ENCODE measurements at regions not wholly inside any gene's neighbourhood (a gene's known extent, or its start where the extent isn't known, plus 50 kb on each side); places are given as distances from the start of the nearest gene placed in this dataset.
"Not testable (repeated sequence)": the region's sequence is repeated elsewhere in the genome, so short reads cannot be mapped to it uniquely, and the experiment has no call there.

DNA sequence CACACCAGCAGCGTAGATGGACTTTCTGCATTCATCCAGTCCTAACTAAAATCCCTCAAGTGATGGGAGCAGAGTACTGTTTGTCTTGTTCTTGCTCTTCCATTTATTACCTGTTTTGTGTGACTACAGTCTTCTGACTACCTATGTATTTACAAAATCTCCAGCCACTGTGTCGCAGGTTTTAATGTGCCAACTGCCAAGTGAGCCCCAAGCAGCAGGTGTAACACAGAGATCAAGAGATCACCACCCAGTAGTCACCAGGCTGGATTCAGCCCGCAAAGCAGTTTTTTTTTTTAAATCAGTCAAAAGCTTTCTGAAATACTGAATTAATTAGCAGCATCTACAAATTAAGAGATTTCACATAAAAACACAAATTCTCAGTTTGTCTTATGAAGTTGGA, 724.1 kb upstream of the USP15 start:
- H3K4me3 ChIP-seq (ENCODE audit: low read depth, low read length) = no peak overlapping the region
- DNase-seq (ENCODE audit: low read depth) = no peak

- H3K4me3 ChIP-seq (ENCODE audit: low read depth, low read length) = no peak overlapping the region
- no peak for DNase-seq (ENCODE audit: low read depth)
Measured at GRCh38 chr12:61536525-61536924, 723.7 kb upstream of the USP15 start.

GRCh38 chr12:61538951-61539350, 721.3 kb upstream of the USP15 start:
- DNase-seq (ENCODE audit: low read depth) = no peak
- H3K4me3 ChIP-seq (ENCODE audit: low read depth, low read length) = no peak overlapping the region

- DNase-seq (ENCODE audit: low read depth) = no peak
- H3K4me3 ChIP-seq (ENCODE audit: low read depth, low read length) = no peak overlapping the region
Measured at GRCh38 chr12:61542551-61542950, 717.7 kb upstream of the USP15 start.

DNA sequence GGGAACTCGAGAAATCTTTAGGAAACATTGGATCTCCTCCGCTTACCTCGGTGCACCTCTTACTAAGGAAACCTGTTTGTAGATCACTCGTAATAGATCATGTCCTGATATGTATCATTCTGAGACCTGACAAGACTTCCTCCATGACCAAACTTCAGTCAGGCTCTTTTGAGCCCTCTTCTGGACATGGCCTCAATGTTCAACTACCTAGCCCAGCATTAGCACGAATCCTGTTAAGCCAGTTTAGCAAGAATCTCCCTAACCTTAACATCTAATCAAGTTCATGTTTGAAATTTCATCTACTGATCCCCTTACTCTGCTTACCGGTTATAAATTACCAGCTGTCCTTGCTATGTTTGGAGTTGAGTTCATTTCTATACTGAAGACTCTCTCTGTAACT, 713.9 kb upstream of the USP15 start:
- no peak for DNase-seq (ENCODE audit: low read depth)
- H3K4me3 ChIP-seq (ENCODE audit: low read depth, low read length) = no peak overlapping the region

- no peak overlapping the region for H3K4me3 ChIP-seq (ENCODE audit: low read depth, low read length)
- DNase-seq (ENCODE audit: low read depth) = no peak
Measured at GRCh38 chr12:61553091-61553490, 707.1 kb upstream of the USP15 start.

GRCh38 chr12:61554268-61555008, 705.8 kb upstream of the USP15 start:
- no peak for DNase-seq (ENCODE audit: low read depth)
- no peak overlapping the region for H3K4me3 ChIP-seq (ENCODE audit: low read depth, low read length)

DNA sequence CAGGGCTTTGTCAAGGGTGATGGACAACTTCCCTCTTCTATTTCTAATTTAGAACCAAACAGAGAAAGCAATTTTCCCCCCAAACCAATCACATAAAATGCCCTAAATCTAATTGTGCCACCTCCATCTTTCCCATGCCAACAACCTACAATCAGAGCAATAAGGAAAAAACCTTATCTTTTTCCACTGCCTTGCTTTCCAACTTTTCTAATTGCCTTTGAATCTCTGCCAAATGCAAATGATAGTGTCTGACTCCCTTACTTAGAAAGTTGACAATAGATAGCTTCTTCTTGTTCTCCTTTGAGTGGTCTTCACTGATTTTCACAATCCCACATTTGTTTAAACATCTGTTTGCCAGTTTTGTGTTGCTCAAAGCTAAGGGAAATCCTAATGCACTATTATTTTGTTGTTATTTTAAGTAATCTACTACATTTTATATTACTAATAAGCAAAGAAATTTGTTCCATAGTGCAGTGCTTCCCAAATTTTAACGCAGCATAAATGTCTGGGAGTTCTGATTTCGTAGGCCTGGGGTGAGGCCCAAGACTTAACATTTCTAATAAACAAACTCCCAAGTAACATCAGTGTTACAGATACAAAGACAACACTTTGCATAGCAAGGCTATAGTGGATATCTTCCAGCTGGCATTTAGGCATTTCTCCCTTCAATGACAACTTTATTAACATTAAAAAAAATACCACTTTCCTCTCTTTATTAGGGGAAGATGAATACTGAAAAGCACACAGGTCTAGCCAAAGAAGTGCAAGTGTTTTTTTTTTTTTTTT, 696.3 kb upstream of the USP15 start:
- no peak for DNase-seq (ENCODE audit: low read depth)
- no peak overlapping the region for H3K4me3 ChIP-seq (ENCODE audit: low read depth, low read length)

GRCh38 chr12:61564466-61564865, 695.7 kb upstream of the USP15 start:
- DNase-seq (ENCODE audit: low read depth) = no peak
- H3K4me3 ChIP-seq (ENCODE audit: low read depth, low read length) = no peak overlapping the region

DNA sequence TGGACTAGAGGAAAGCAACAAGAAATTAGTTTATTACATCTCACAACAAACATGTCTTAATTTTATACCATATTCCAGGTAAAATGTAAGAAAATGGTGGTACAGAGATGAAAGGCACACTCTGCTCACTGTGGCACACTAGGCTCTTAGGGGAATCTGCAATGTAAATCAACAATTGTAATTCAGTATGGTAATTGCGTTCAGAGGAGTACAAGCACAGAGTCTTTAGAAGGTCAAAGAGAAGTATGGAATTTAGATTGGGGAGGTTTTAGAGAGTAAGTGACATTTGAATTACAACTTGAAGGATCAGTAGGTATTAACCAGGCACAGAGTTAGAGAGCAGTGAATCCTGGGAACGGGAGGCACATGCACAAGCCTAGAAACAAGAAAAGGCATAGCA, 694.0 kb upstream of the USP15 start:
- H3K4me3 ChIP-seq (ENCODE audit: low read depth, low read length) = no peak overlapping the region
- no peak for DNase-seq (ENCODE audit: low read depth)

DNA sequence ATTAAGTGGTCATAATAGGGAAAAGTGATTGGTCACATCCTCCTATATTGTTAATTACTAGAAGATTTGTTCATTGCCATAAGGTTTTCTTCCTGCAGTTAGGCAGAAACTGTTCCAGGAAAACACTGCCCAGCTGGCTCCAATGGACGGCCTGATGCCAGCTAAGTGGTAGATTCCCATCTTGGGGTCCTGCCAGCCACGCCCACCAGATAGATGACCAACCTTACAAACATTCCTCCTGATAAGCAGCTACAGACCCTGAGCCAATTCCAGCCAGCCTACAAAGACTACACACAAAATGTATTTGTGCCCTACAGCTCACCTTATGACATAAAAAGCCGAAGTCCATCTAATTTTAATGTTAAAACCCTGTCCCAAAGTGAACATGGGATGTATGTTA, 685.9 kb upstream of the USP15 start:
- H3K4me3 ChIP-seq (ENCODE audit: low read depth, low read length) = no peak overlapping the region
- no peak for DNase-seq (ENCODE audit: low read depth)

GRCh38 chr12:61584943-61585342, 675.3 kb upstream of the USP15 start:
- no peak overlapping the region for H3K4me3 ChIP-seq (ENCODE audit: low read depth, low read length)
- no peak for DNase-seq (ENCODE audit: low read depth)

DNA sequence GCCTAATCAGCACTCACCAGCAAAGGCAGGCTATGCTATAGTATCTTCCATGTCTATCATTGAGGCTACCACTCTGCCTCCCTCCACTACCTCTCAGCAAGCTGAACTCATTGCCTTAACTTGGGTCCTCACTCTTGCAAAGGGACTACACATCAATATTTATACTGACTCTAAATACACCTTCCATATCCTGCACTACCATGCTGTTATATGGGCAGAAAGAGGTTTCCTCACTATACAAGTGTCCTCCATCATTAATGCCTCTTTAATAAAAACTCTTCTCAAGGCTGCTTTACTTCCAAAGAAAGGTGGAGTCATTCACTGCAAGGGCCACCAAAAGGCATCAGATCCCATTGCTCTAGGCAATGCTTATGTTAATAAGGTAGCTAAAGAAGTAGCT, 669.3 kb upstream of the USP15 start:
- DNase-seq (ENCODE audit: low read depth); H3K4me3 ChIP-seq (ENCODE audit: low read depth, low read length): not testable (repeated sequence)

DNA sequence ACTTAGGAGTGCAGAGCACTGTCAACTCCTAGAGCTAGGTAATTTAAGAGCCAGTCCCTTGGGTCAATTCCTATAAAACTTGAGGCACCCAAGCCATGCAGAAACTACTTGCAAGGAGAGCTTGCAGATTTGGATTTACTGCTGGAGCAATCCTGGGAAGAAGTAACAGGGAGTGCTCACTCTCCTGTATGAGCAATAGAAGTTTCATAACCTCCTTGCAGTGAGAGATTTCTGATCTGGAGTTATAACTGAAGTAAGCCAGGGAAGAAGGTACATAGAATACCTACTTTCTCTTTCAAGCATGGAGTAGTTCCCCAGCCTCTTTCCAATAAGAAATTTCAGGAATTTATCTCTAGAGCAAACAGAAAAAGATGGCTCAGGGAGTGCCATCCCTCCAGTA, 650.1 kb upstream of the USP15 start:
- no peak for DNase-seq (ENCODE audit: low read depth)

GRCh38 chr12:61629702-61630101, 630.5 kb upstream of the USP15 start:
- no peak for DNase-seq (ENCODE audit: low read depth)
- H3K4me3 ChIP-seq (ENCODE audit: low read depth, low read length) = no peak overlapping the region

More for the DNA sequence above, 650.1 kb upstream of the USP15 start:
- H3K4me3 ChIP-seq (ENCODE audit: low read depth, low read length) = no peak overlapping the region

DNA sequence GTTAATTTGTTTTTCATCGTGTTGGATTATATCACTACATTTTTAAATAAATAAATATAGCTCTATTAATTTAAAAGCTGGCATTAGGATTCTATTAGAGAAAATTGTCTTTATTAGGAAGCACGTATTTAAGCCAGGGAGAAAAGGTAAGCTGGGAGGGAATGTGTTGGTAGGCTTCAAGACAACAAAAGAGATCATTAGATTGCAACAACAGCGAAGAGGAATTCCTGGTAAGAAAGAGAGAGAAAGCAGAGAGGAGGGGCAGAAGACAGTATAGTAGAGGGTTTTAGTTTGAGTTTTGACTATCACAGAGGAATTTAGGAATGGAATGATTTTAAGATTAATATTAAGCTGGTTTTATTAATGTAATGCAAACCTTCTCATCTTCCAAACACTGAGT, 613.6 kb upstream of the USP15 start:
- no peak for DNase-seq (ENCODE audit: low read depth)
- no peak overlapping the region for H3K4me3 ChIP-seq (ENCODE audit: low read depth, low read length)

- DNase-seq (ENCODE audit: low read depth) = no peak
- H3K4me3 ChIP-seq (ENCODE audit: low read depth, low read length) = no peak overlapping the region
Measured at GRCh38 chr12:61647566-61647965, 612.6 kb upstream of the USP15 start.

DNA sequence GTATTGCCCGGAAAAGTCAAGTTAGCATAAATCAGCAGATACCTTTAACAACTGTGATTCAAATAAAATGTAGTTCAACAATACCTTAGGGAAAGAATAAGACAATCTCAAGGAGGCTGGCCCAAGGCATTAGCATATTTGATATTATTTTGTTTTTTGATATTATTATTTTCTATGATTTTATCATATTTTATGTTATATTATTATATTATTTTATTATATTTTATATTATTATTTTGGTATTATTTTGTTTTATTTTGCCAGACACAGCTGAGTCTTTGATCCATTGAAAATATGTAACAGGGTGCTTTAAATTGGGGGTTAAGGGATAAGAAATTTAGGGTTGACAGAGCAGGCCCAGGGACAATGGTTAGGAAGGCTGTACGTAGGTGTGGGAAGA, 607.9 kb upstream of the USP15 start:
- H3K4me3 ChIP-seq (ENCODE audit: low read depth, low read length) = no peak overlapping the region

GRCh38 chr12:61654698-61655097, 605.5 kb upstream of the USP15 start:
- DNase-seq (ENCODE audit: low read depth) = no peak
- H3K4me3 ChIP-seq (ENCODE audit: low read depth, low read length) = no peak overlapping the region

More for the DNA sequence above, 607.9 kb upstream of the USP15 start:
- no peak for DNase-seq (ENCODE audit: low read depth)

- no peak overlapping the region for H3K4me3 ChIP-seq (ENCODE audit: low read depth, low read length)
- DNase-seq (ENCODE audit: low read depth) = no peak
Measured at GRCh38 chr12:61655241-61655640, 605.0 kb upstream of the USP15 start.

DNA sequence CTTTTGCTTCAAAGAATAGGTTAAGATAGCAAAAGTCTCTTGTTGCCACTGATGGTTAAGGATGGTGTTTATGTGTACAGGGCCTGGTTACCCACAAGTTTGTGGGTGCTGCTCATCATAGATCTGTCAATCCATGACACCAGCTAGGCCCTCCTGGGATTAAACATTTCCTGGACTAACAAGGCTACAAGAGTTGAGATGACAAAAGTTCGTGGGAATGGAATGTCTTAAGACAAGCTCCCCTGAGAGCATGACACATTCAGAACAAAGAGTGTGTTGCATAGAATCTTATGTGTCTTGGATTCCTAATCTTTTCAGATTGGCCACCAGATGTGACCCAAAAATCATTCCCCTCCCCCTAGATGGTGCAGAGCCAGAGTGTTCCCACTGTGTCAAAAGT, 592.5 kb upstream of the USP15 start:
- DNase-seq (ENCODE audit: low read depth) = no peak
- no peak overlapping the region for H3K4me3 ChIP-seq (ENCODE audit: low read depth, low read length)

Data from skeletal muscle cell (primary cell).